Left ventricle myocardium inferior (tissue), 1 donor: ENCODE measurements at regions not wholly inside any gene's neighbourhood (a gene's known extent, or its start where the extent isn't known, plus 50 kb on each side); places are given as distances from the start of the nearest gene placed in this dataset.

Experiments
- DNase-seq: peaks from one replicate; pipeline ENCODE4 v3.0.0-alpha.2; 2020
- H3K27ac ChIP-seq: fragments of 200-600 bp; replicated peaks from 2 replicates; pipeline ENCODE4 v1.8.0; 2021
- H3K27me3 ChIP-seq: fragments of 200-600 bp; 2 replicates; pipeline ENCODE4 v1.8.0; 2021; ENCODE audit warnings: low read depth
- H3K36me3 ChIP-seq: fragments of 200-600 bp; 2 replicates; pipeline ENCODE4 v1.8.0; 2021
- H3K4me1 ChIP-seq: fragments of 200-600 bp; 2 replicates; pipeline ENCODE4 v1.8.0; 2021
- H3K4me3 ChIP-seq: fragments of 200-600 bp; 2 replicates; pipeline ENCODE4 v1.8.0; 2021; ENCODE audit warnings: mild to moderate bottlenecking, moderate library complexity
- H3K9me3 ChIP-seq: fragments of 200-600 bp; replicated peaks from 2 replicates; pipeline ENCODE4 v1.8.0; 2021
- intact Hi-C: fragments of 100-400 bp; cut with micrococcal nuclease; formaldehyde crosslinking; loops from one replicate; pipeline ENCODE4 v1.11.0; 2022
- TF ChIP-seq, protein P1 (sequence below): fragments of 200-600 bp; IDR thresholded peaks from 2 replicates; pipeline ENCODE4 v1.8.0; 2021; ENCODE audit warnings: antibody characterized with exemption, mild to moderate bottlenecking, borderline replicate concordance
- donor health status: DM: no; HTN: yes; CAD: no; lungs with severe emphysema.

DNA sequence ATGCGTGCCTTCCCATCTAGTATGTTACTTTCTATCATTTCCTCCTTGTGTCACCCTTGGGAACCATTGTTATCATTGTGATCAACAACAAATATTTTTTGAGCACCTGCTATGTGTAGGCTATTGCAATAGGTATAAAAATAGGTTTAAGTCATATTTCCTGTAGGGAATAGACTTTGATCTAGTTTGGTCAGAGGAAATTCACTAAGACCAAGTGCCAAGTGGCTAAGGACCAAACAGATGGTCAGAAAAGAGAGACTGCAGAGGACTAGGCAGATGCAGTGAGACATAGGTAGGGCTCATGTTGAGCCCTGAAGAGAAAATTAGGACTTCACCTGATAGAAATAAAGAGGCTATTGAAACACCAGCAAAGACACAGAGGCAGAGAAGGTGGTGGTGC lies 430.0 kb upstream of the ADAMTSL1 start:
- no peaks in the 10 kb centered on the region for H3K9me3 ChIP-seq

GRCh38 chr9:18045326-18045725 lies 428.6 kb upstream of the ADAMTSL1 start:
- Histone ChIP-seq H3K36me3 (no peaks in the 10 kb centered on the region), H3K4me1 (no peaks in the 10 kb centered on the region), H3K4me3 (no peak overlapping the region), H3K27me3 (no peaks in the 10 kb centered on the region), H3K9me3 (no peaks in the 10 kb centered on the region), H3K27ac (no peak overlapping the region)
- TF ChIP-seq, protein P1, sequence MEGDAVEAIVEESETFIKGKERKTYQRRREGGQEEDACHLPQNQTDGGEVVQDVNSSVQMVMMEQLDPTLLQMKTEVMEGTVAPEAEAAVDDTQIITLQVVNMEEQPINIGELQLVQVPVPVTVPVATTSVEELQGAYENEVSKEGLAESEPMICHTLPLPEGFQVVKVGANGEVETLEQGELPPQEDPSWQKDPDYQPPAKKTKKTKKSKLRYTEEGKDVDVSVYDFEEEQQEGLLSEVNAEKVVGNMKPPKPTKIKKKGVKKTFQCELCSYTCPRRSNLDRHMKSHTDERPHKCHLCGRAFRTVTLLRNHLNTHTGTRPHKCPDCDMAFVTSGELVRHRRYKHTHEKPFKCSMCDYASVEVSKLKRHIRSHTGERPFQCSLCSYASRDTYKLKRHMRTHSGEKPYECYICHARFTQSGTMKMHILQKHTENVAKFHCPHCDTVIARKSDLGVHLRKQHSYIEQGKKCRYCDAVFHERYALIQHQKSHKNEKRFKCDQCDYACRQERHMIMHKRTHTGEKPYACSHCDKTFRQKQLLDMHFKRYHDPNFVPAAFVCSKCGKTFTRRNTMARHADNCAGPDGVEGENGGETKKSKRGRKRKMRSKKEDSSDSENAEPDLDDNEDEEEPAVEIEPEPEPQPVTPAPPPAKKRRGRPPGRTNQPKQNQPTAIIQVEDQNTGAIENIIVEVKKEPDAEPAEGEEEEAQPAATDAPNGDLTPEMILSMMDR: no peak
- intact Hi-C loops: no loop called here
- no peak for DNase-seq

More for the DNA sequence above, 430.0 kb upstream of the ADAMTSL1 start:
- H3K27ac ChIP-seq: no peak overlapping the region
- no peak for DNase-seq
- H3K27me3 ChIP-seq: no peaks in the 10 kb centered on the region
- TF ChIP-seq, protein P1: no peak
- H3K4me1 ChIP-seq: no peaks in the 10 kb centered on the region
- intact Hi-C loops: no loop called here
- no peak overlapping the region for H3K4me3 ChIP-seq
- no peaks in the 10 kb centered on the region for H3K36me3 ChIP-seq

- Histone ChIP-seq H3K4me1 (no peaks in the 10 kb centered on the region), H3K27ac (no peak overlapping the region), H3K4me3 (no peak overlapping the region), H3K9me3 (no peaks in the 10 kb centered on the region), H3K36me3 (no peaks in the 10 kb centered on the region), H3K27me3 (no peaks in the 10 kb centered on the region)
- intact Hi-C loops: no loop called here
- DNase-seq: no peak
- TF ChIP-seq, protein P1: no peak
Observed at GRCh38 chr9:18046068-18046467, 427.9 kb upstream of the ADAMTSL1 start.

DNA sequence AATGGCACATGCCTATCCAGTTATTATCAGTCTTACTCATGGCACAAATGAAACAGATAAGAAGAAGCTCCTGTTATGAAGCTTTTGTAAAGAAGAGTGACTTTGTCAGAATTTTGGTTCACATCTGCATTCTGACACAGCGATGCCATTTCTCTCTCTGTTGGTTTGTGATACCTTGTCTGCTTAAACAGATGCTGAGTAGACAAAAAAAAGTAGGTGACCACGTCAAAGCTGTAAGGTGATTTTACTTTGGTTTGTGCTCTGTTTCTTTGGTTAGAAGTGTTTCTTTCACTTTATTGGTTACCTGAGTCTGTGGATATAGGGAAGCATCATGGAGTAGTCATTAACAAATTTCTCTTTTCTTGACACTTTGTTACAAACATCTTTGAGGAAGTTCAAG lies 422.3 kb upstream of the ADAMTSL1 start:
- Histone ChIP-seq H3K36me3 (no peaks in the 10 kb centered on the region), H3K27me3 (no peaks in the 10 kb centered on the region), H3K9me3 (no peaks in the 10 kb centered on the region), H3K4me1 (no peaks in the 10 kb centered on the region), H3K27ac (no peak overlapping the region), H3K4me3 (no peak overlapping the region)
- TF ChIP-seq, protein P1: no peak
- intact Hi-C loops: no loop called here
- no peak for DNase-seq

DNA sequence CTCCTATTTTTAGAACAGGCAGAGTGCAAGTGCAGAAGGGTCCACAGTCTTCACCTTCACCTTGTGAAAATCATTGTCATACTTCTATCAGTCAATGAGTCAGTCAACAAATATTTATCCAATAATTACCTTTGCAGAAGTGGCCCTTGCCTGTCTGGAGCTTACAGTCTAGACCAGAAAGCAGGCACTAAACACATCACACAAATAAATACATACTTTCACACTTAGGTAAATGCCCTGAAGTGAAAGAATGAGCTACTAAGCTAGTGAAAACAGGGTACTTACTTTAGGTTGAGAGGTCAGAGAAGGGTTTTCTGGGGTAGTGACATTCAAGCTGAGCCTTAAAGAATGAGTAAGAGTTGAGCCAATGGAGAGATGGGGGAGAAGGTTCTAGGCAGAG lies 421.9 kb upstream of the ADAMTSL1 start:
- Histone ChIP-seq H3K27me3 (no peaks in the 10 kb centered on the region), H3K9me3 (no peaks in the 10 kb centered on the region), H3K36me3 (no peaks in the 10 kb centered on the region), H3K4me1 (no peaks in the 10 kb centered on the region), H3K4me3 (no peak overlapping the region), H3K27ac (no peak overlapping the region)
- DNase-seq: no peak
- TF ChIP-seq, protein P1: no peak
- intact Hi-C loops: no loop called here
